Glutamatergic neuron (in vitro differentiated cells): ENCODE measurements at regions not wholly inside any gene's neighbourhood (a gene's known extent, or its start where the extent isn't known, plus 50 kb on each side); places are given as distances from the start of the nearest gene placed in this dataset.

Experiments used
- DNase-seq: peaks from one replicate; pipeline ENCODE4 v3.0.0; 2022
- H3K27ac Mint-ChIP-seq: one replicate; pipeline ENCODE4 v1.8.0; 2020; ENCODE audit warnings: mild to moderate bottlenecking, mixed read lengths, inconsistent platforms; ENCODE audit not compliant: unreplicated experiment
- H3K27me3 Mint-ChIP-seq: one replicate; pipeline ENCODE4 v1.8.0; 2020; ENCODE audit warnings: mild to moderate bottlenecking, moderate library complexity, mixed read lengths, inconsistent platforms; ENCODE audit not compliant: unreplicated experiment
- H3K36me3 Mint-ChIP-seq: one replicate; pipeline ENCODE4 v1.8.0; 2020; ENCODE audit warnings: mild to moderate bottlenecking, mixed read lengths, inconsistent platforms; ENCODE audit not compliant: unreplicated experiment
- H3K4me1 Mint-ChIP-seq: one replicate; pipeline ENCODE4 v1.8.0; 2020; ENCODE audit warnings: mild to moderate bottlenecking, low read depth, mixed read lengths, inconsistent platforms; ENCODE audit not compliant: unreplicated experiment
- H3K4me3 Mint-ChIP-seq: one replicate; pipeline ENCODE4 v1.8.0; 2020; ENCODE audit warnings: mild to moderate bottlenecking, mixed read lengths, inconsistent platforms; ENCODE audit not compliant: unreplicated experiment
- H3K9me3 Mint-ChIP-seq: one replicate; pipeline ENCODE4 v1.8.0; 2020; ENCODE audit warnings: mild to moderate bottlenecking, moderate library complexity, mixed read lengths, inconsistent platforms; ENCODE audit not compliant: unreplicated experiment
- CTCF ChIP-seq: fragments of 200-600 bp; sonication (generic); IDR thresholded peaks from one replicate; pipeline ENCODE4 v1.5.0; 2021; ENCODE audit not compliant: partially characterized antibody, unreplicated experiment

GRCh38 chr1:241419986-241420385 is 63.0 kb upstream of the RGS7 start:
- TF ChIP-seq CTCF, result no peak
- no peak overlapping the region for H3K27ac Mint-ChIP-seq
- no peak for DNase-seq
- H3K36me3 Mint-ChIP-seq, result peaks cover 4% of the 10 kb centered on the region
- H3K27me3 Mint-ChIP-seq, result peaks cover 4% of the 10 kb centered on the region
- H3K4me3 Mint-ChIP-seq, result no peak overlapping the region
- H3K9me3 Mint-ChIP-seq, result peaks cover 2% of the 10 kb centered on the region
- H3K4me1 Mint-ChIP-seq, result peaks cover 3% of the 10 kb centered on the region

GRCh38 chr1:241417258-241417657 is 60.3 kb upstream of the RGS7 start:
- peaks cover 5% of the 10 kb centered on the region for H3K27me3 Mint-ChIP-seq
- H3K27ac Mint-ChIP-seq, result peak overlapping the region; percentile 69
- H3K36me3 Mint-ChIP-seq, result peaks cover 3% of the 10 kb centered on the region
- H3K9me3 Mint-ChIP-seq, result peaks cover 2% of the 10 kb centered on the region
- peaks cover 11% of the 10 kb centered on the region for H3K4me1 Mint-ChIP-seq
- no peak for TF ChIP-seq CTCF
- no peak for DNase-seq
- H3K4me3 Mint-ChIP-seq, result no peak overlapping the region

DNA sequence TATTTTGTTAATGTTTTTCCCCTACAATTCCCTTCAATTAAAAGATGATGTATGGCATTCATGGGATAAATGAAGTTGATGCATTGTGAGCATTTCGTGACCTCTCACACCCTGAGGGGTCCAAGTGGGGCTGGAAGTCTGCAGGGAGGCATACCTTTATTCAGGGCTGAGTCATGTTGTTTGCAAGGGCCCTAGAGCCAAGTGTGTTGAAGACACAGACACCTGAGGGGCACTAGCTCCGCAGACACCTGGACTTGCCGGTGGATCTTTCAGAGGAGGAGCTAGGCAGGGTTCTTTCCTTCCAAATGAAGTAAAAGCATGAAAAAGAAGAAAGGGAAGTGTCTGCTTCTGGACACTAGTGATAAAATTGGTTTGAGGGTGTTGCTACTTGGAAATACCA is 57.0 kb upstream of the RGS7 start:
- peaks cover 5% of the 10 kb centered on the region for H3K27me3 Mint-ChIP-seq
- DNase-seq, result no peak
- peak overlapping the region; percentile 25 for H3K27ac Mint-ChIP-seq
- peaks cover 6% of the 10 kb centered on the region for H3K9me3 Mint-ChIP-seq
- TF ChIP-seq CTCF, result no peak
- H3K36me3 Mint-ChIP-seq, result peaks cover 3% of the 10 kb centered on the region
- peaks cover 20% of the 10 kb centered on the region for H3K4me1 Mint-ChIP-seq
- H3K4me3 Mint-ChIP-seq, result no peak overlapping the region

GRCh38 chr1:241413386-241413785 is 56.4 kb upstream of the RGS7 start:
- DNase-seq, result no peak
- H3K36me3 Mint-ChIP-seq, result peaks cover 3% of the 10 kb centered on the region
- no peak overlapping the region for H3K27ac Mint-ChIP-seq
- peaks cover 6% of the 10 kb centered on the region for H3K9me3 Mint-ChIP-seq
- peaks cover 20% of the 10 kb centered on the region for H3K4me1 Mint-ChIP-seq
- no peak overlapping the region for H3K4me3 Mint-ChIP-seq
- H3K27me3 Mint-ChIP-seq, result peaks cover 5% of the 10 kb centered on the region
- TF ChIP-seq CTCF, result no peak

DNA sequence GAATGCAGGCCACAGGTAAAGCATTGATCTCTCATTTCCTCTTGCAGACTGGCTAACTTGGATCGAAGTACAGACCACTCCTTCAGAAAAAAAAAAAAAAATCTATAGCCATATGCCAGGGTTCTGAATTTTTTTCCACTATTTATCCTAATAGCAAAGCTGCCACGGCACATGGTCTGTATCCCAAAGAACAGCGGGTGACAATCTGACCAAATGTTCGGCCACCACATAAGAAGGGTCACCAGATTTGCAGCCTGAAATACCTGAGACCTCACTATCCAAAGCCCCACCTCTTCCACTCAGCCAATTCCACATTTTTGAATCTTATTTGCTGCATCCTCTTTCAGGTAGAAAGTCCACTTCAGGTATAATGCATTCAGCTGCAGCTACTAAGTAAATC is 55.6 kb upstream of the RGS7 start:
- Mint-ChIP-seq H3K36me3 (no peaks in the 10 kb centered on the region), H3K27ac (no peak overlapping the region), H3K27me3 (peaks cover 3% of the 10 kb centered on the region), H3K4me1 (peaks cover 17% of the 10 kb centered on the region), H3K9me3 (peaks cover 6% of the 10 kb centered on the region), H3K4me3 (no peak overlapping the region)
- no peak for DNase-seq
- TF ChIP-seq CTCF, result no peak
